SW480 (cell line): ENCODE measurements at regions not wholly inside any gene's neighbourhood (a gene's known extent, or its start where the extent isn't known, plus 50 kb on each side); places are given as distances from the start of the nearest gene placed in this dataset.

Experiments used
- DNase-seq: peaks from one replicate; pipeline ENCODE4 v3.0.0-alpha.2; 2016; ENCODE audit warnings: low spot score

DNA sequence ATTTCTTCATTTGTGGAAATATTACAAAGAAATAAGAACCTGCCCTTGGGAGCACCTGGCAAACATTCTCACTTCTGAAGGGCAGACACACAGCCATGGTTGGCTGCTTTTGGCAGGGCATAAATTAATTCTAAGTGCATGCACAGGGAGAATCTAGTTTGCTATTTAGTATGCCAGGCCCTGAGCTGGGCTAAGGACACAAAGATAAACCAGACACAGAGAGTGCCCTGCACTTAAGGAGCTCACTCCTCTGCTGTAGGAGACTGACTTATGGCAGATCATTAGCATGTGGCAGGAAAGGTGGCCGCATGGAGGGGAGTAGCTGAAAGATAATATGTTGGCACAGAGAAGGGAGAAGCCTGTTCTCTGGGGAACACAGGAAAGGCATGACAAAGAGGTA, 367.0 kb downstream of the LPIN1 start:
- no peak for DNase-seq

DNA sequence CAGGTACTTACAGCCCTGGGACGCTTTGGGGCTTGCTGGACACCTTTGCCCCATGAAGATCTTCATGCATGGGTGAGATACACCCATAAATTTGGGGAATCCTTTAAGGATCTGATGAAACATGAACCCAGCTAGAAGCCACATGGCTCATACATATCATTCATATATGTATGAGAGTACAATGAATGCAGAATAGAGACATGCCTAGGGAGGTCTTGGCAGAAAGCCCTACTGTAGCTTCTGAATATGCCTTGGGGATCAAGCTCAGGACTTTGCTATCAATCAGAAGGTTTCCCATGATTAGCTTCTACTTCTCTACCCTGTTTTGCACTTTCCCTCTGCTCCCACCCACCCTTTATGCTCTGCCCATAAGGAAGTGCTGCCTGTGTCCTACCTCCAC, 368.4 kb downstream of the LPIN1 start:
- DNase-seq: no peak

GRCh38 chr2:12116228-12116750, 369.9 kb downstream of the LPIN1 start:
- DNase-seq: no peak

GRCh38 chr2:12119841-12120240, 373.4 kb downstream of the LPIN1 start:
- DNase-seq: no peak

GRCh38 chr2:12120281-12121150, 374.1 kb downstream of the LPIN1 start:
- DNase-seq: peak; percentile 36

DNA sequence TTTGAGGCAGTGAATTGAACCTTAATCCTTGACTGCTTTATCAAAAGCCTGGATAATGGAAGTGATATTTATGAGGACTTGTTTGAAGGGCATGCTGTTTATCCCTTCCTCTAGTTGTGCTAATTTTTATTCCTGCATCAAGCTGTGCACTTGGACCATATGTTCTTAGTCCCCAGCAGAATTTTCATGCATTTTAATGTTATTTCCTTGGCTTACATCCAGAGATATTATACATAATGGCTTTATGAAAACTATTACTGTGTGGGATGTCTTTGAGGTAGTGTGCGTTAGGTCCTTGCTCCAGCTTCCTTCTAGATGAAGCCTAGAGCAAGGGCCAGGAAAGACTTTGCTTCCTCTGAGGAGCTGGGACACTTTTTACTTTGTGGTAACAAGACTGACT, 378.4 kb downstream of the LPIN1 start:
- DNase-seq: no peak

- DNase-seq: no peak
Observed at GRCh38 chr2:12126318-12126717, 379.9 kb downstream of the LPIN1 start.

GRCh38 chr2:12127638-12128037, 381.2 kb downstream of the LPIN1 start:
- no peak for DNase-seq

DNA sequence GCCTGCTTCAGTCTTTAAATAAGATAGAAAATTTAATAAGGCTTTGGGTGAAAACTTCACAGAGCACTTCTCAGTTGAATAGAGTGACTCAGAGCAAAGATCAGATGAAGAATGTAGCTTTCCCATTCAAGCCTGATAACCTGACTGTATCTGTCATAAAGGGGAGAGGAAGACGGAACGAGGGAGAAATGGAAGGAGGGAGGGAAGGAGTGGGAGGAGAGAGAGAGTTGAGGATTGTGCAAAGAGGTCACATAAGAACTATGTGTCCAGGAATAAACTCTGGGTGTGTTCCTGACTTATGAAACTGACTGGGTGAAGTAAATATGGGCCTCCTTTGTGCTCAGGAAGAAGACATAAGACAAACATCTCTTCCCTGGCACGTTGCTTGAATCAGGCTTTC, 385.5 kb downstream of the LPIN1 start:
- DNase-seq: no peak

- no peak for DNase-seq
Observed at GRCh38 chr2:12141618-12142258, 395.3 kb downstream of the LPIN1 start.

- no peak for DNase-seq
Observed at GRCh38 chr2:12151716-12152115, 405.3 kb downstream of the LPIN1 start.

GRCh38 chr2:12152888-12153287, 406.5 kb downstream of the LPIN1 start:
- DNase-seq: no peak

- peak; percentile 52 for DNase-seq
Observed at GRCh38 chr2:12155303-12156051, 409.0 kb downstream of the LPIN1 start.

DNA sequence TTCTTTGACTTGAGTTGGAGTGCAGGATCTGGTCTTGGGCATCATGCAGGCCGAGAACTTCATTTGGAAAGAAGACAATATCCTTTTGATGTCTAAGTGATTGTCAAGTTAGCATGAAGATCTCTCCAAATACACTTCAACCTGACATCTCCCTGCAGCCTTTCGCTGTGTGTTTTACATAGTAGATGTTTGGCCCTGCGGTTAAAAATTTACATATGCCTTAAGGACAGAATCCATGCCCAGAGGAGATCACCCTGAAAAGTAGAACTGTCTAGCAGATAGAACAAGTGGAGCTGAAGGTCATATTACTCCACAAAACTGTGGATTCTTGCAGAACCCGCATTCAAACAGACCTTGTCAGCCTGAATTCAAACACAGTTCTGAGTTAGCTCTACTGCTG, 409.9 kb downstream of the LPIN1 start:
- DNase-seq: no peak

GRCh38 chr2:12161085-12161484, 414.7 kb downstream of the LPIN1 start:
- no peak for DNase-seq

DNA sequence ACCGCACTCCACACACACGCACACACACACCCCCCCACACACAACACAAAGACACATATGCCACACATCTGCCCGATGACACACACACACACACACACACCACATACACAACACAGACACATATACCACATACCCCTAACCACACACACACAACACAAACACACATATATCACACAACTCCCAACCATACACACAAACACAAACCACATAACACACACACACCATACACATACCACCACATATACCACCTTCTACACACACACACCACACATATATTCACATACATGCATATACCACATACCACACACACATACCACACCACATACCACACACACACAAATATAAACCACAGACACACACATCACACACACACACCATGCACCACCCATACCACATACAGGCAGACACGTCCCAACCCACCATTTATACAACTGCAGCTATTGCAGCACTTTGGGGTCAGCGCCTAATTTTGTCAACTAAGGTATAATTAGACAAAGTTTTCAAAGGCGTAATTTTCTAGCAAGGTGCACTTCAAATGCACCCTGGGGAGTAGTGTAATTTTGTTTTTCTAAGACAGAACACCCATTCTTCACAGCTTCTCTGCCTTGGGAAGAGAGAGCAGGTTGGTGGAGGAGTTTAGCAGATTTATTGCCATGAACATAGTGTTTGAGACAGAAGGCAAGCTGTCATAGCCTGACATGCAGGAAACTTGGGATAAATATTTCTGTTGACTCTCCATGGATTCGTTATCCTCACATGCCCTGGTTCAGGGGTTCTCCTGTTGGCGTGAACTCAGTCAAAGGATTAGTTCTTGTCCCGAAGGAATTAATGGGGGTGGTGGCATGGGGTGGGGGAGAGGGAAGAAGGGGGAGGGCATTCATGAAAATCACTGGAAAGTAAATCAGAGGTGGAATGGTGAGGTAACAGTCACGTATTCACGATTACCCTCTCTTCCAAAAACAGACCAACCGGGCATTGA, 416.1 kb downstream of the LPIN1 start:
- no peak for DNase-seq

DNA sequence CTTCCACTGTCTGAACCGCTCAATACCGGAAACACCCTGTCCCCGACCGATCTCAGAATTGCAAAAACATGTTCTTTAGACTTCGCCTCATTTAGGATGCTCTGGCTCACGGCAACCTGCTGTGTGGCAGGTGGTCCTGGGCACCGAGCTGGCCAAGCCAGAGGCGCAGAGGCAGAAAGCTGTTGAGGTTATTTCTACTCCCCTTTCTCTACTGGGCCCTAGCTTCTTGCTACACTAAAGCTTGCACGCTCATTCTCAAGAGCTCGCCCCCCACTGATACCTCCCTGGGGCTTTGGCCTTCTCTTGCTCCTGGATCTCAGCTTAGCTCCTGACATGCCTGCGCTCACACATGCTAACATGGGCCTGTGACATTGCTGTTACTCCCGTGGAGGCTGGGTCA, 417.4 kb downstream of the LPIN1 start:
- DNase-seq: no peak

GRCh38 chr2:12164689-12165088, 418.3 kb downstream of the LPIN1 start:
- DNase-seq: no peak

DNA sequence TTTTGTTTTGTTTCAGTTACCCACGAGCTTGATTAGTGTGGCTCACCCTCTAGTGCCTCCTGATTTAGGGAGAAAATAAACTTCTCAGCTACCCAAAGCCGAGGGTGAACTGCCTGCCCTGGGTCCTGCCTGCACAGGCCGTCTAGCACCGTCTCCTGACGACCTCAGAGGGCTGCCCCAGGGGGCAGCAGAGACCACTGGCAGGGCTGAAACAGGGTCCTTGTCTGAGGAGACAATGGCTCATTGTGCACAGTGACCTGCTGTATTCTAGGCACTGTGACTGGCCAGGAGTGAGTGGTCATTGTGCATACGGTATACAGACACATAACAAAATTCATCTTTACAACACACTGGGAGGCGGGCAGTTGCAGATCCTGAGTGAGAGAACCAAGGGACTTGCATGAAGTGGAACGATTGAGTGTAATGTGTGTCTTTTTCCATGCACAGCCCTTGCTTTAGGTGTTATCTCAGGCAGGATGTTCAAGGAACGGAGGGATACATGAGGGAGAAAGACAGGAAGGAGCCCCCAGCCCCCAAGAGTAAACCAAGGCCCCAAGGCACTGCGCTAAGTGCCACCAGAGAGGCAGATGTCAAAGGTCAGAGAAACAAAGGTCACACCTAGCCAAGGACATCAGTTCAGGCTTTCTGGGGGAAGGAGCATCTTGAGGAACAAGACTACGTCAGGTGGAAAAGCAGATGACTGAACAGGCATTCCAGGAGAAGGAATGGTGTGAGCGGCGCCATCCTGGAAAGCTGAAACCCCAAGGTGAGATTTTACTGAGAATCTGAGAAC, 421.3 kb downstream of the LPIN1 start:
- no peak for DNase-seq

DNA sequence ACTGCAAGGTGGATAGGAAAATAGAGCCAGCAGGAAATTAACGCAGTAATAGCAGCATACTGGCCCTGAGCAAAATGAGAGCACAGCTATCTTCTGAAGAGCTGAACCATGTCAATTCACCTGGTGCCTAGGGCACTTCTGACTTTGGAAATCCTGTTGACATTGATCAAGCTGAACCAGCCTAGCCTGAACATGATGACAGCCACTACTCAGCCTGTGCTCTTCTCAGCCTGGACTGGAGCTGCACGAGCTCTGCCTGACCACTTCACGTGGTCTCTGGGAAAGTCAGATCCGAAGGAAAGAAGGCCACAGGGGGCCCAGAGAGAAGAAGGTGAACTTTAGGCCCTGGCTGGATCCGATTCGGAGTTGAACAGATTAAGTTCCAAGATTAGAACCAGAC, 421.9 kb downstream of the LPIN1 start:
- no peak for DNase-seq
